NOMO-1 (cell line): ENCODE measurements at regions not wholly inside any gene's neighbourhood (a gene's known extent, or its start where the extent isn't known, plus 50 kb on each side); places are given as distances from the start of the nearest gene placed in this dataset.
"Not testable (repeated sequence)": the region's sequence is repeated elsewhere in the genome, so short reads cannot be mapped to it uniquely, and the experiment has no call there.

Experiments used
- DNase-seq, 2 experiments: peaks; one replicate each; lab custom pipeline; 2025; ENCODE audit not compliant: unreplicated experiment in 2 of 2; lab: John Stamatoyannopoulos, UW

DNA sequence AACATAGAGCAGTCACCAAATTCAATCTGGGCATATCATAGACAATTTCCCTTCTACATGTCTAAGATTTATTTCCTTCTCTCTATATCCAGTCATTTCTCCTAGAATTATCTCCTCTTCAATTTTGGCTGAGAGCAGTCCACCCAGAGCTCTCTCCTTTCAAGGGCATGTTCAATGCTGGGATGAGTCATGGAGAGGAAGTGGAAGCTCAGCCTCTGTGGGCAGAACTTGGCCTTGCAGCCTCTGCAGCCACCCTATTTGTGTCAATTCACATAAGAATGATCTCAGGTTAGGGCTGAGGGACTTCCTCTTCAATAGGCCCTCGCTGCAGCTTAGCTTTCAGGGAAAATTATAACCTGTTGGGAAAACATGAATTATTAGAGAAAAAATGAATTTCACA, 560.8 kb downstream of the POM121L12 start:
- DNase-seq, result peak; percentile 9 to 24

DNA sequence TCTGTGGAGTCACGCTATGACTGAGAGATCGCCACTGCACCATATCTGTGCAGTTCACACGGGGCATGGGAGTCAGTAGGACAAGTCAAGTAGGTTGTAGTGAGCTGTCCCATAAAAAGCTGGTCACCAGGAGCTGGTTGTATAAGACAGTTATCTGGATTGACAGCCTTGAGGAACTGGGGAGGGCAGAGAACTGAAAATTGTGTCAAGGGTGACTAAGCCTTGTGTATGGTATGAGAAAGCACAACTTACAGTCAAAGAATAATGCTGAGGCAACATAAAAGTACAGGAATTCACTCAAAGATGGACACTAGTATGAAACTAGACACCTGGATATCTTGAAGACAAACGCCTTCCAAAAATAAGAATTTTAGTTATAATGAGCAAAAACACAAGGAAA, 564.9 kb downstream of the POM121L12 start:
- DNase-seq, result no peak

- no peak for DNase-seq
Measured at GRCh38 chr7:53602817-53603418, 567.5 kb downstream of the POM121L12 start.

- no peak for DNase-seq
Measured at GRCh38 chr7:53603461-53603860, 568.0 kb downstream of the POM121L12 start.

- no peak for DNase-seq
Measured at GRCh38 chr7:53604201-53604600, 568.8 kb downstream of the POM121L12 start.

DNA sequence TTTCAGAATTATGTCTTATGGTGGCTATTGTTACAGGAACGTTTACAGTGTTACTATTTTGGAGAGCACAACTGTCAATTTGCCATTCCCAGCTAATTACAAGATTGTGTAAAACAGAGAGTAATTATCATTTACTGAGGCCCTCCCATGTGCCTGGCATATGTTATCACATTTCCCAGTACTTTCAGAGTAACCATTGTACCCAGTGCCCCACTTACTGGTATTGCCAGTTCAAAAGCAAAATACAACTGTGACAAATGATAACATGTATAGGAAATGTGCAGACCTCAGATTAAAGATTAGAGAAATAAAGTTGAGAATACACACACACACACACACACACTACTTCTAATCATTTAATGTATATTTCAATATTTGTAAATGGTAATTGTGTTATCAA, 572.5 kb downstream of the POM121L12 start:
- DNase-seq, result no peak

- no peak for DNase-seq
Measured at GRCh38 chr7:53609185-53609584, 573.8 kb downstream of the POM121L12 start.

GRCh38 chr7:53611043-53611442, 575.6 kb downstream of the POM121L12 start:
- no peak for DNase-seq

DNA sequence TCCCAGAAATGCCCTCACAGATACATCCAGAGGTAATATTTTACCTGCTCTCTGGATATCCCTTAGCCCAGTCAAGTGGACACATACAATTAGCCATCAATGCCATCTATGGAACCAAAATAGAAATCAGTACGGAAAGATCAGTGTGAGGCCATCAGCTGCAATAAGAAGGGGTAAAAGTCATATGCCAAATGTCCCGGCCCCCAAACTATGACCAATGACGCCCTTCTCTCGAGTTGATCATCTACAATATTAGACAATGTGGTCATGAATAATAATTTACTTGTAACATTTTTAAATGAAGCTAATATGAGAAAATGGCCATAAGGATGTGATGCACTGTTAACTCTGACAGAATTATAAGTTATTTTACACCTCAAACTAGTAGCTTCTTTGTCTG, 588.9 kb downstream of the POM121L12 start:
- no peak for DNase-seq

- no peak for DNase-seq
Measured at GRCh38 chr7:53628775-53629174, 593.3 kb downstream of the POM121L12 start.

- not testable (repeated sequence) for DNase-seq
Measured at GRCh38 chr7:53635251-53635650, 599.8 kb downstream of the POM121L12 start.

- DNase-seq, result no peak
Measured at GRCh38 chr7:53638517-53638916, 603.1 kb downstream of the POM121L12 start.

GRCh38 chr7:53641091-53641490, 605.7 kb downstream of the POM121L12 start:
- DNase-seq, result no peak

- DNase-seq, result no peak
Measured at GRCh38 chr7:53642361-53642760, 606.9 kb downstream of the POM121L12 start.

DNA sequence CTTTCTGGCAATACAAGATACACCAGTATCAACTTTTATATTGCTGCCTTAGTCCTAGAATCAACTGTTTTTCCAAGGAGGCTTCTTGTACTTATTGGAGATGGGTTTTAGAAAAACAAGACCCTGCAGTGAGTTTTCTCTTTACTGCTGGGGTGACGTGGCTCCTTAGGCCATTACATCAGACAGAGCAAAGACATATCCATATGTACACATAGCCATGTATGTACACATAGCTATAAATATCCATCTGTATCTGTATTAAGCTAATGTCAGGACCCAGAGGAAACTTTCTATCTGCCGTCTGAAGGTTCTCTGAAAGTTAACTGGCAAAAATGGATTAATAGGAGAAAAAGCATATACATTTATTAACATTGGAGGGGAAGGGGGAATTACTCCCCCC, 607.4 kb downstream of the POM121L12 start:
- no peak for DNase-seq

- DNase-seq, result no peak
Measured at GRCh38 chr7:53656881-53657280, 621.4 kb downstream of the POM121L12 start.

DNA sequence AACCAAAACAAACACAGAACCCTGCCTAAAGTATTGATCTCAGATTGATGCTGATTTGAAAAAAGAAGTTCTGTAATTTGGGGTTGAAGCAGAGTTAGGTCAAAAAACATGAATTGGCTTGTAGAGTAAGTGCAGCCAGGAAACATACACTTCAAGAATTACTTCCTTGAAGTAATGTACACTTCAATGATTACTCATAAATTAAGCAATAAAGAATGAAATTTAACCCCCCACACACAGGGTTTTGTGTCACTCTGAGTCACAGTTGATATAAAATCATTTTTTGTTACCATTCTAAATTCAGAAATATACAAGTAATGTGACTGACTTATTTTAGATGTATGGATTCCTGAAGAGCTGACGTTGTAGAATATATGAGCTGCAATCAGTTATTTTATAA, 622.2 kb downstream of the POM121L12 start:
- no peak for DNase-seq

DNA sequence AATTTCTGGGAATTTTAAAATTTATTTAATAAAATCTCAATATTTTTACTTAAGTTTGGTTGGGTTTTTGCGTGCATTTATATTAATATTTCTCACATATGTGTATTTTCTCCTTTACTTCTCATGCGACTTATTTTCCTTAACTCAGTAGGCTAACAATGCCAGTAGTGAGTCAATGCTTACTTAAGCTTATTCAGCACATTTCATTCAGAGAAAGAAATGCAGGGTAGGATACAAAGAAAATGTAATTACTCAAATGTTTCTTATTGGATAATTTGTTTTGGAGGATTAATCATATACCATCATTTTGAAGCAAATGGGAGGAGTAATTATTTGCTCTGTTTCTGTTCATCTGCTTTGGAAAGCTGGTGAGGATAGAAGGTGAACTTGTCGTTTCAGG, 623.5 kb downstream of the POM121L12 start:
- no peak for DNase-seq

GRCh38 chr7:53661645-53662217, 626.3 kb downstream of the POM121L12 start:
- DNase-seq, result no peak

GRCh38 chr7:53672681-53673080, 637.2 kb downstream of the POM121L12 start:
- no peak for DNase-seq

DNA sequence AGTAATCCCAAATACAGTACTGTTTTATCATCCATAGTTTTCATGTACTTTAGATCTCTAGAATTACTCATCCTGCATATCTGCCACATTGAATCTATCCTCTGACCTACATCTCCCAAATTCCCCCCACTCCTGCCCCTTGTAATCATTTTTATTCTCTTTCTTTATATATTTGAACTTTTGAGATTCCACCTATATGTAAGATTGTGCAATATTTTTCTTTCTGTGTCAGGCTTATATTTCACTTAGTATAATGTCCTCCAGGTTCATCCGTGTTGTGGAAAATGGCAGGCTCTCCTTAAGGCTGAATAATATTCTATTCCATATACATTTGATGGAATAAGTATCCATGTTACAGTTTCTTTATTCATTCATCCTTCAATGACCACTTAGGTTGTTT, 640.4 kb downstream of the POM121L12 start:
- DNase-seq, result no peak

GRCh38 chr7:53684693-53685092, 649.3 kb downstream of the POM121L12 start:
- DNase-seq, result no peak

DNA sequence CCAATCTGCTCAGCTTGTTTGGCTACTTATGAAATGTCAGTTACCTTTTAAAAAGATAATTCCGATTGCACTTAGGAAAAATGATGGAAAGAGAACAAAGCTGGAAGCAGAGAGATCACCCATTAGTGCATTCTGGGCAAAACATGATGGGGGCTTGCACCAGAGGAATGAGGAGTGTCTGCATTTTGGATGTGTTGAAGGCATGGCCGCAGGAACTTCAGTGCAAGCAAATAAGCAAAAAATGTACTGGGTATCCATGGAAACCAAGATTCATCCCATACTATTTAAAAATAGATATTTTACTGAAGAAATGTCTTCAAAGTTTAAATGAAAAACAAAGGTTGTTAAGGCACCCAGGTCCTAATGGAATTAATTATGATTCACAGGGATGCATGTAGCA, 655.0 kb downstream of the POM121L12 start:
- DNase-seq, result no peak
